ENCODE measurements at regions not wholly inside any gene's neighbourhood (a gene's known extent, or its start where the extent isn't known, plus 50 kb on each side); places are given as distances from the start of the nearest gene placed in this dataset.

- H3K27me3 ChIP-seq (replicated peaks) = no peaks in the 10 kb centered on the region
- no peak overlapping the region for H3K4me3 ChIP-seq (ENCODE audit: low read depth, low read length)
- no peak for DNase-seq
- no peak for TF ChIP-seq CTCF (IDR thresholded peaks at IDR 0.05; ENCODE audit: low read depth, low read length, missing control alignments)
- no peaks in the 10 kb centered on the region for H3K36me3 ChIP-seq (replicated peaks)
- H3K27ac ChIP-seq = no peak overlapping the region
- in situ Hi-C loops (cut with HindIII; ENCODE audit: low pct_ligation_motif_present, low sequenced_read_pairs) = no loop called here
Observed at GRCh38 chr5:133713209-133713608, 100.9 kb upstream of the FSTL4 start.

- TF ChIP-seq CTCF (IDR thresholded peaks at IDR 0.05; ENCODE audit: low read depth, low read length, missing control alignments) = no peak
- no peak for DNase-seq
- in situ Hi-C loops (cut with HindIII; ENCODE audit: low pct_ligation_motif_present, low sequenced_read_pairs) = no loop called here
- Histone ChIP-seq H3K36me3 (replicated peaks) (no peaks in the 10 kb centered on the region), H3K27me3 (replicated peaks) (no peaks in the 10 kb centered on the region), H3K27ac (no peak overlapping the region), H3K4me3 (ENCODE audit: low read depth, low read length) (no peak overlapping the region)
Observed at GRCh38 chr5:133712562-133712961, 100.2 kb upstream of the FSTL4 start.

- no peaks in the 10 kb centered on the region for H3K27me3 ChIP-seq (replicated peaks)
- DNase-seq = no peak
- H3K36me3 ChIP-seq (replicated peaks) = no peaks in the 10 kb centered on the region
- H3K4me3 ChIP-seq (ENCODE audit: low read depth, low read length) = no peak overlapping the region
- in situ Hi-C loops (cut with HindIII; ENCODE audit: low pct_ligation_motif_present, low sequenced_read_pairs) = no loop called here
- no peak overlapping the region for H3K27ac ChIP-seq
- TF ChIP-seq CTCF (IDR thresholded peaks at IDR 0.05; ENCODE audit: low read depth, low read length, missing control alignments) = no peak
Observed at GRCh38 chr5:133709209-133709725, 96.9 kb upstream of the FSTL4 start.

- no peak for TF ChIP-seq CTCF (IDR thresholded peaks at IDR 0.05; ENCODE audit: low read depth, low read length, missing control alignments)
- no peaks in the 10 kb centered on the region for H3K36me3 ChIP-seq (replicated peaks)
- no peak for DNase-seq
- H3K27me3 ChIP-seq (replicated peaks) = no peaks in the 10 kb centered on the region
- in situ Hi-C loops (cut with HindIII; ENCODE audit: low pct_ligation_motif_present, low sequenced_read_pairs) = no loop called here
- no peak overlapping the region for H3K27ac ChIP-seq
- H3K4me3 ChIP-seq (ENCODE audit: low read depth, low read length) = no peak overlapping the region
Observed at GRCh38 chr5:133708331-133708850, 96.0 kb upstream of the FSTL4 start.

DNA sequence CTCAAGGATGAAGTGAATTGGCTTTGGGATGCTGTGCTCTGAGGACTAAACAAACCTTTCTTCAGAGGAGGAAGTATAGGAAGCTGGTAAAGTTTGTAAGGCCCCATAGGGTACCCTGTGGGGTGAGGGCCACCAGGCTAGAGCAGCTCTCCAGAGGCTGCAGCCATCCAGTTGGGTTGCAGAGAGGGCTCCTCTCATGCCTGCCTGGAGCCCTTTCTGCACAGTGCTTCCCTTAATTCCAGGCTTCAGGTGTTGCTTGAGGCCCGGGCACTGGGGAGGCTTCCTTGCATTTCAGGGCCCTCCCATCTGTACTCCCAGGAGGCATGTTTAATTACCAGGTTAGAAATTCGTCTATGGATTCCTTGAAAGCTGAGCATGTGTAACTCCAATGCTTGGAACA is 95.3 kb upstream of the FSTL4 start:
- no peaks in the 10 kb centered on the region for H3K36me3 ChIP-seq (replicated peaks)
- no peak for DNase-seq
- no peaks in the 10 kb centered on the region for H3K27me3 ChIP-seq (replicated peaks)
- H3K4me3 ChIP-seq (ENCODE audit: low read depth, low read length) = no peak overlapping the region
- in situ Hi-C loops (cut with HindIII; ENCODE audit: low pct_ligation_motif_present, low sequenced_read_pairs) = no loop called here
- no peak overlapping the region for H3K27ac ChIP-seq
- no peak for TF ChIP-seq CTCF (IDR thresholded peaks at IDR 0.05; ENCODE audit: low read depth, low read length, missing control alignments)
